ENCODE measurements at regions not wholly inside any gene's neighbourhood (a gene's known extent, or its start where the extent isn't known, plus 50 kb on each side); places are given as distances from the start of the nearest gene placed in this dataset.

DNA sequence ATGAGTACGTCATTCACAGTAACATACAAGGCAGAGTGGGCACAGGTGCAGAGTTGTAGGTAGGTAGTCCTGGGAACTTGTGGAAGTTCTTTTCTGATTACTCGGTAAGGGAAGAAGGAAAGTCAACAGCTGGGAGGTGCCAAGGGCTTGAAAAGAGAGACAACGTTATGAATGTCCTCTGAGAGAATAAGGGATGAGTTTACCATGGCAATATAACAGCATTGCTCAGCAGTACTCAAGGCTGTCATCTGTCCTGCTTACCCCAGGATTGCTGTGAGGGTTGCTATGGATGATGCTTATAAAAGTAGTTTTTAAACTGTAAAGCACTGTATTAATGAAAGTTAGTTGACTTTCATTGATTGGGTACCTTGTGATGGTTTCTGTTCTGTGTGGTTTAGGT lies 369.1 kb upstream of the SGCD start:
- TF ChIP-seq, protein P1, sequence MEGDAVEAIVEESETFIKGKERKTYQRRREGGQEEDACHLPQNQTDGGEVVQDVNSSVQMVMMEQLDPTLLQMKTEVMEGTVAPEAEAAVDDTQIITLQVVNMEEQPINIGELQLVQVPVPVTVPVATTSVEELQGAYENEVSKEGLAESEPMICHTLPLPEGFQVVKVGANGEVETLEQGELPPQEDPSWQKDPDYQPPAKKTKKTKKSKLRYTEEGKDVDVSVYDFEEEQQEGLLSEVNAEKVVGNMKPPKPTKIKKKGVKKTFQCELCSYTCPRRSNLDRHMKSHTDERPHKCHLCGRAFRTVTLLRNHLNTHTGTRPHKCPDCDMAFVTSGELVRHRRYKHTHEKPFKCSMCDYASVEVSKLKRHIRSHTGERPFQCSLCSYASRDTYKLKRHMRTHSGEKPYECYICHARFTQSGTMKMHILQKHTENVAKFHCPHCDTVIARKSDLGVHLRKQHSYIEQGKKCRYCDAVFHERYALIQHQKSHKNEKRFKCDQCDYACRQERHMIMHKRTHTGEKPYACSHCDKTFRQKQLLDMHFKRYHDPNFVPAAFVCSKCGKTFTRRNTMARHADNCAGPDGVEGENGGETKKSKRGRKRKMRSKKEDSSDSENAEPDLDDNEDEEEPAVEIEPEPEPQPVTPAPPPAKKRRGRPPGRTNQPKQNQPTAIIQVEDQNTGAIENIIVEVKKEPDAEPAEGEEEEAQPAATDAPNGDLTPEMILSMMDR (IDR thresholded peaks at IDR 0.05; ENCODE audit: borderline replicate concordance, extremely low read depth, low read length, poor library complexity, severe bottlenecking), result no peak
- no peak for TF ChIP-seq EZH2 (IDR thresholded peaks at IDR 0.05; ENCODE audit: borderline replicate concordance, low read depth, low read length, severe bottlenecking)

Data from DND-41 (cell line).